ENCODE measurements at regions not wholly inside any gene's neighbourhood (a gene's known extent, or its start where the extent isn't known, plus 50 kb on each side); places are given as distances from the start of the nearest gene placed in this dataset.

- DNase-seq: no peak
Observed at GRCh38 chr7:18370633-18371032, 124.9 kb upstream of the HDAC9 start.

- no peak for DNase-seq
Observed at GRCh38 chr7:18378989-18379605, 116.5 kb upstream of the HDAC9 start.

- peak; percentile 35 for DNase-seq
Observed at GRCh38 chr7:18384491-18385143, 110.9 kb upstream of the HDAC9 start.

- DNase-seq: no peak
Observed at GRCh38 chr7:18386607-18387006, 108.9 kb upstream of the HDAC9 start.

GRCh38 chr7:18387191-18387735 lies 108.3 kb upstream of the HDAC9 start:
- no peak for DNase-seq

- DNase-seq: no peak
Observed at GRCh38 chr7:18390535-18390907, 105.0 kb upstream of the HDAC9 start.

GRCh38 chr7:18393465-18394118 lies 102.0 kb upstream of the HDAC9 start:
- no peak for DNase-seq

GRCh38 chr7:18395868-18396267 lies 99.7 kb upstream of the HDAC9 start:
- DNase-seq: no peak

- DNase-seq: no peak
Observed at GRCh38 chr7:18396953-18397352, 98.6 kb upstream of the HDAC9 start.

GRCh38 chr7:18399436-18400235 lies 95.9 kb upstream of the HDAC9 start:
- DNase-seq: no peak

- DNase-seq: no peak
Observed at GRCh38 chr7:18400275-18400674, 95.3 kb upstream of the HDAC9 start.

GRCh38 chr7:18400726-18401125 lies 94.8 kb upstream of the HDAC9 start:
- DNase-seq: no peak

GRCh38 chr7:18401757-18402156 lies 93.8 kb upstream of the HDAC9 start:
- DNase-seq: no peak

GRCh38 chr7:18402488-18403183 lies 92.9 kb upstream of the HDAC9 start:
- no peak for DNase-seq

- no peak for DNase-seq
Observed at GRCh38 chr7:18405726-18406125, 89.8 kb upstream of the HDAC9 start.

- DNase-seq: no peak
Observed at GRCh38 chr7:18407385-18407784, 88.2 kb upstream of the HDAC9 start.

- no peak for DNase-seq
Observed at GRCh38 chr7:18408461-18408860, 87.1 kb upstream of the HDAC9 start.

GRCh38 chr7:18408868-18409267 lies 86.7 kb upstream of the HDAC9 start:
- no peak for DNase-seq

GRCh38 chr7:18413447-18413846 lies 82.1 kb upstream of the HDAC9 start:
- no peak for DNase-seq

GRCh38 chr7:18414885-18415284 lies 80.7 kb upstream of the HDAC9 start:
- no peak for DNase-seq

GRCh38 chr7:18416988-18417387 lies 78.6 kb upstream of the HDAC9 start:
- no peak for DNase-seq

GRCh38 chr7:18419456-18419855 lies 76.1 kb upstream of the HDAC9 start:
- no peak for DNase-seq

GRCh38 chr7:18420108-18420507 lies 75.4 kb upstream of the HDAC9 start:
- DNase-seq: no peak

Measured in DMS79 (cell line).